ENCODE measurements at regions not wholly inside any gene's neighbourhood (a gene's known extent, or its start where the extent isn't known, plus 50 kb on each side); places are given as distances from the start of the nearest gene placed in this dataset.

DNA sequence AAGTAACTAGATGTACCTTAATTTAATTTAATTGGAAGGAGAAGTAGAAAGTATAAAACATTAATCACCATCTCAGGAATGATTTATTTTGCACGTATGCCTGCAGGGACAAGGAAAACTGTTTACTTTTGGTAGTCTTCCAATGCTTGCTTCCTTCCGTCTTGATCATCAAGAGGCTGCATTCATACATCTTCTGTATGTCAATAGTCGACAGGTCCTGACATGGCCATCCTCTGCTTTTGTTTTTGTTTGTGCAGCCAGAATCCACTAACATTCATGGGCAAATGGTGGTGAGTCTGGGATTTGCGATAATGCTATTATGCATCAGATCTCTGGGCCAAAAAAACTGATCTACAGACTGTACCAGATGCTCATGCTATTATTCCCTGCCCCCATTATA, 56.6 kb upstream of the ZPLD1 start:
- TF ChIP-seq, protein P1, sequence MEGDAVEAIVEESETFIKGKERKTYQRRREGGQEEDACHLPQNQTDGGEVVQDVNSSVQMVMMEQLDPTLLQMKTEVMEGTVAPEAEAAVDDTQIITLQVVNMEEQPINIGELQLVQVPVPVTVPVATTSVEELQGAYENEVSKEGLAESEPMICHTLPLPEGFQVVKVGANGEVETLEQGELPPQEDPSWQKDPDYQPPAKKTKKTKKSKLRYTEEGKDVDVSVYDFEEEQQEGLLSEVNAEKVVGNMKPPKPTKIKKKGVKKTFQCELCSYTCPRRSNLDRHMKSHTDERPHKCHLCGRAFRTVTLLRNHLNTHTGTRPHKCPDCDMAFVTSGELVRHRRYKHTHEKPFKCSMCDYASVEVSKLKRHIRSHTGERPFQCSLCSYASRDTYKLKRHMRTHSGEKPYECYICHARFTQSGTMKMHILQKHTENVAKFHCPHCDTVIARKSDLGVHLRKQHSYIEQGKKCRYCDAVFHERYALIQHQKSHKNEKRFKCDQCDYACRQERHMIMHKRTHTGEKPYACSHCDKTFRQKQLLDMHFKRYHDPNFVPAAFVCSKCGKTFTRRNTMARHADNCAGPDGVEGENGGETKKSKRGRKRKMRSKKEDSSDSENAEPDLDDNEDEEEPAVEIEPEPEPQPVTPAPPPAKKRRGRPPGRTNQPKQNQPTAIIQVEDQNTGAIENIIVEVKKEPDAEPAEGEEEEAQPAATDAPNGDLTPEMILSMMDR (IDR thresholded peaks at IDR 0.05) = no peak
- TF ChIP-seq EZH2 (IDR thresholded peaks at IDR 0.05; ENCODE audit: borderline replicate concordance, insufficient read depth, low read depth, low read length, poor library complexity, severe bottlenecking) = no peak

Measured in B cell (primary cell).